Left cardiac atrium (tissue), 4 donors: ENCODE measurements at regions not wholly inside any gene's neighbourhood (a gene's known extent, or its start where the extent isn't known, plus 50 kb on each side); places are given as distances from the start of the nearest gene placed in this dataset.
"Not testable (repeated sequence)": the region's sequence is repeated elsewhere in the genome, so short reads cannot be mapped to it uniquely, and the experiment has no call there.

Experiments
- ATAC-seq, 2 donors: fragments of 200-7000 bp; cut with Tn5 transposase; one replicate each; pipeline ENCODE4 v1.9.1; 2020; ENCODE audit warnings: mild to moderate bottlenecking in 2 of 2, moderate library complexity in 2 of 2
- DNase-seq: peaks from one replicate; pipeline ENCODE4 v3.0.0-alpha.2; 2020
- intact Hi-C, 2 donors: fragments of 100-400 bp; cut with DNase I; formaldehyde crosslinking; loops; one replicate each; pipeline versions ENCODE4 v1.14.1 to v1.15.1; 2022 to 2023
- donor health status: DM: no; HTN: yes; CAD: no.
- donor health status: DM: no; HTN: yes; CAD: no; lungs with severe emphysema.
- donor health status: DM: yes; HTN: yes; CAD: no.
- donor health status: Dilated cardiomyopathy.

- DNase-seq (no peak), ATAC-seq (no peak)
- intact Hi-C loops, result no loop called here
Observed at GRCh38 chr22:22193923-22194322, 50.7 kb upstream of the VPREB1 start.

DNA sequence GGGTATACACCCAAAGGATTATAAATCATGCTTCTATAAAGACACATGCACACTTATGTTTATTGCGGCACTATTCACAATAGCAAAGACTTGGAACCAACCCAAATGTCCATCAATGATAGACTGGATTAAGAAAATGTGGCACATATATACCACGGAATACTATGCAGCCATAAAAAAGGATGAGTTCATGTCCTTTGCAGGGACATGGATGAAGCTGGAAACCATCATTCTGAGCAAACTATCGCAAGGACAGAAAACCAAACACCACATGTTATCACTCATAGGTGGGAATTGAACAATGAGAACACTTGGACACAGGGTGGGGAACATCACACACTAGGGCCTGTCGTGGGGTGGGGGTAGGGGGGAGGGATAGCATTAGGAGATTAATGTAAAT, 51.1 kb upstream of the VPREB1 start:
- intact Hi-C loops, DNase-seq, ATAC-seq: not testable (repeated sequence)

- DNase-seq, ATAC-seq, intact Hi-C loops: not testable (repeated sequence)
Observed at GRCh38 chr22:22193006-22193405, 51.6 kb upstream of the VPREB1 start.

- ATAC-seq, DNase-seq, intact Hi-C loops: not testable (repeated sequence)
Observed at GRCh38 chr22:22189796-22190195, 54.8 kb upstream of the VPREB1 start.

DNA sequence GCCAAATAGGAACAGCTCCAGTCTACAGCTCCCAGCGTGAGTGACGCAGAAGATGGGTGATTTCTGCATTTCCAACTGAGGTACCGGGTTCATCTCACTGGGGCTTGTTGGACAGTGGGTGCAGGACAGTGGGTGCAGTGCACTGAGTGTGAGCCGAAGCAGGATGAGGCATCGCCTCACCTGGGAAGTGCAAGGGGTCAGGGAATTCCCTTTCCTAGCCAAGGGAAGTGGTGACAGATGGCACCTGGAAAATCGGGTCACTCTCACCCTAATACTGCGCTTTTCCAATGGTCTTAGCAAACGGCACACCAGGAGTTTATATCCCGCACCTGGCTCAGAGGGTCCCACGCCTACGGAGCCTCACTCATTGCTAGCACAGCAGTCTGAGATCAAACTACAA, 56.7 kb upstream of the VPREB1 start:
- not testable (repeated sequence) for ATAC-seq

GRCh38 chr22:22187299-22187698, 57.3 kb upstream of the VPREB1 start:
- ATAC-seq (no peak), DNase-seq (no peak)
- intact Hi-C loops, result no loop called here

More for the DNA sequence above, 56.7 kb upstream of the VPREB1 start:
- intact Hi-C loops, DNase-seq: not testable (repeated sequence)

GRCh38 chr22:22185844-22186499, 58.6 kb upstream of the VPREB1 start:
- DNase-seq, result no peak
- no peak for ATAC-seq
- intact Hi-C loops, result no loop called here

GRCh38 chr22:22185217-22185616, 59.4 kb upstream of the VPREB1 start:
- DNase-seq (no peak), ATAC-seq (no peak)
- intact Hi-C loops, result no loop called here

- intact Hi-C loops, result no loop called here
- ATAC-seq (no peak), DNase-seq (no peak)
Observed at GRCh38 chr22:22184277-22184807, 60.2 kb upstream of the VPREB1 start.

DNA sequence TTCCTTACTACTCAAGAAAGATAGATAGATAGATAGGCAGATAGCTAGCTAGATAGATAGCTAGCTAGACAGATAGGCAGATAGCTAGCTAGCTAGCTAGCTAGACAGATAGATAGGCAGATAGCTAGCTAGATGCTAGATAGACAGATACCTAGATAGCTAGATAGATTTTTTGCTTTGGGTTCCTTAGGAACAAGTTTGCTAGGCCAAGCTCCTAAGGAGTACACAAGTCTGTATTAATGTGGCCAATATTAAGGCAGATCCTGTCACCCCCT, 61.7 kb upstream of the VPREB1 start:
- intact Hi-C loops, result no loop called here
- no peak for DNase-seq
- no peak for ATAC-seq

DNA sequence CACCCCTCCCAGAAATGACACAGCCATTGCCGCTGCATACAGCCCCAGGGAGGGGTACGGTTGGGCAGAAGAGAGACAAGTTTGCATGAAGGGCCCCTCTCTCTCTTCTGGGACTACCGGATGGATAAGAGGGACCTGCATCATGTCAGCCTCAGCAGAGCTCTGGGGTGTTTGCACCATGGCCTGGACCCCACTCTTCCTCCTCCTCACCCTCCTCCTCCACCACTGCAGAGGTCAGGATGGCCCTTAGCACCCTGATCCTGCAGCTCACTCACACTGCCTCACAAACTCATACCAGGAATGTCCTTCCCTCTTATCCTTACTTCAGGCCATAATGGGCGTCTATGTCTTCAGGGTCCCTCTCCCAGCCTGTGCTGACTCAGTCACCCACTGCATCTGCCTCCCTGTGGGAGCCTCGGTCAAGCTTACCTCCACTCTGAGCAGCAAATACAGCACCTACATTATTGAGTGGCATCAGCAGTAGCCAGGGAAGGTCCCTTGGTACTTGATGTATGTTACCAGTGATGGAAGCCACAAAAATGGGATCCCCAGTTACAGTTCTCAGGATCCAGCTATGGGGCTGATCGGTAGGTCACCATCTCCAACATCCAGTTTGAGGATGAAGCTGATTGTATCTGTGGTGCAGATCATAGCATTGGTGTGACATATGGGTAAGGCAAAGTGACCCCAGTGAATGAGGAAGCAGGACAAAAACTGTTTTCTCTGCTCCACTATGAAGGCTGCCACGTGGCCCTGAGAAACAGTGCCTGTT, 62.2 kb upstream of the VPREB1 start:
- intact Hi-C loops, result no loop called here
- DNase-seq (no peak), ATAC-seq (no peak)

DNA sequence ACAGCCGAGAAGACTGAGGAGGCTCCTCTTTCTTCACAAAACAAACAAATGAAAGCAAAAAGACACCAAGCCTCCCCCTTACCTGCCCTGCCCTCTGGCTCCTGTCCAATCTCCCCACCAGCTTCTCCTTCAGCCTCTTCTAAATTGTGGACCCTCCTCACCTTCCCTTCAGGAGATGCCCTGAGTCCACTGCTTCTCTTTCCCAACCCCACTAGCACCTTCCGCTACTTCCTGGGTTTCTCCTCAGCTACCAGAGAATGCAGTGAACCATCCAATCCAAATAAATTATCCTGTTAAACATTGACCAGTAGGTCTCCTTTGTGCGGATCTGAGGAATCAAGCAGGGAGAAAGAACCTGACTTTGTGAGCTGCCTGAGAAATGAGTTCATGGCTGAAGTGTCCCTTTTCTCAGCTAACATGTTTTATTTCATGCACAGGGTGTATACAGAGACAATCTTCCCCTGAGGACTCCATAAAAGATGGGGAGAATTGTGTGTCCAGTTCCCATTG, 63.2 kb upstream of the VPREB1 start:
- intact Hi-C loops, result no loop called here
- no peak for DNase-seq
- ATAC-seq, result no peak

GRCh38 chr22:22180738-22181285, 63.8 kb upstream of the VPREB1 start:
- intact Hi-C loops, result no loop called here
- DNase-seq (no peak), ATAC-seq (no peak)

DNA sequence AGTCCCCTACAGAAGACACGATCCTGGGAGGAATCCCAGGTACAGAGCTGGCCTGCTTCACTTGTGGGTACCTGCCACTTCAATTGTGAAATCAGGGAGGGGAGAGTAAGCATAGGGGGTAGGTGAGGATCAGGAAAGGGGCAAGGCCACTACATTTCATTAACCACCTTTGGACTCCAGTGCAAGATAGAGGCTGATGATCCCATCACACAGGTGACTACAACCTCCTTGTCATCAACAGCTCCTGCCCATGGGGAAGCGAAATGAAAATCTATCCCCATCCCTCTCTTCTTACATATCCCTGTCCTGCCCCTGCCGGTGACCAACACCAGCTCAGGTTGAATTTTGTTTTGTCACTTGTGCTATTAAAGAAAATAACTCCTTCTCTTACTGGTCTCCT, 64.7 kb upstream of the VPREB1 start:
- no peak for DNase-seq
- intact Hi-C loops, result no loop called here
- no peak for ATAC-seq

GRCh38 chr22:22178992-22179391, 65.6 kb upstream of the VPREB1 start:
- intact Hi-C loops, result no loop called here
- ATAC-seq (no peak), DNase-seq (no peak)

DNA sequence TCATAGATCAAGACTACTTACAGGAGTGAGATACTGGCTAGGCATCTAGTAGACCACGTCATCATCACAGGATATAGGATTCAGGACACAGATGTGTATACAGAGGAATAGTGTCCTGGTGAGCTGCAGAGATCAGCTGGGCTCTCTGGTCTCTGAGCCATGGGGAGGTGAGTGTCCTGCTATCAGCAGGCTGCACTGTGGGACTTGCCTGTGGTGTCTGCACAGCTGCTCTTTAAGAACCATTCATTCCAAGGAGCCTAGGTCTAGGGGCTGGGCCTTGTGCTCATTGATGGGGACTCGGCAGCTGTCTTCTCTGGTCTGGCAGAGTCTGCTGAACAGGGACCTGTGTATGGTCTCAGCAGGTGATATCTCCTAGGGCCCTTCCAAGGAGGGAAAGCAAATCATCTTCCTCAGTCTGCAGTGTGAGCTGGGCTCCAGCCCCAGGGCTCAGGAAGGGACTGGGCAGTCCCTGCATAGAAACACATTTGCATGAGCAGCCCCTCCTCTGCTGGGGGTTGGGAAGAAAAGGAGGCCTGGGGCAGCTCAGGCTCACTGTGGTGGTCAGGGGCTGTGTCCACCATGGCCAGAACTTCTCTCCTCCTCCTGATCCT, 66.1 kb upstream of the VPREB1 start:
- intact Hi-C loops, result no loop called here

DNA sequence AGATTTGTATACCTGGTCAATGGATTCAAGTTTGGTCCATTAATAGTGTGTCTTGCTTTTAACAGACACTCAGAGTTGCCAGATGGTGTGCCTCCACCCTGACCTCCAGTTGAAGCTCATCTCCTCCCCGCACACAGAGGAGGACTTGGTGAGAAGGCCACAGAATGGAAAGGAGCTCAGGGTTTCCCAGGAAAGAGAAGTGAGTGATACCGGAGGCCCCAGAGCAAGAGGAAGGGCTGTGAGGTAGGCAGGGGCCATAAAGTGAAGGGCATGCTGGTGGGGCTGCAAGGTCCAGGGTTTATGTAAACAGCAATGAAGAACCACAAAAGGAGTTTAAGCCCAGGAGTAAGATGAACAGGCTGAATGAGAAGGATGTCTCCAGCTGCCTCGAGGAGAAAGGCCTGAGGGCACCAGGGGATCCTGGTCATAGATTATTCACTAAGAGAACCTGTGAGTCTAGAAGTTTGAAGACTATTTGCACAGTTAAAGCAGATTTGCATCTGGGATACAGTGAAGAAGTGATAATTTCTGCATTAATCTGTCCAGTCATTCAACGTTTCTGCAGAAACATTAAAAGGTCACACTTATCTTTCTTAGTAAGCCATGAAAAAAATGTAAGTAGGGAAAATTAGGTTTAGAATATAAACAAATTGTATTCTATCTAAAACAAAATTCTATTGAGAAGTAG, 67.5 kb upstream of the VPREB1 start:
- intact Hi-C loops, result no loop called here
- no peak for ATAC-seq

More for the DNA sequence above, 66.1 kb upstream of the VPREB1 start:
- ATAC-seq (no peak), DNase-seq (no peak)

GRCh38 chr22:22172896-22173628, 71.5 kb upstream of the VPREB1 start:
- intact Hi-C loops, DNase-seq, ATAC-seq: not testable (repeated sequence)

More for the DNA sequence above, 67.5 kb upstream of the VPREB1 start:
- no peak for DNase-seq
